ENCODE measurements at regions not wholly inside any gene's neighbourhood (a gene's known extent, or its start where the extent isn't known, plus 50 kb on each side); places are given as distances from the start of the nearest gene placed in this dataset.

- DNase-seq (ENCODE audit: low spot score): no peak
- TF ChIP-seq CTCF (IDR thresholded peaks at IDR 0.05; ENCODE audit: extremely low read depth, missing control alignments): no peak
Measured at GRCh38 chr20:40532103-40532502, 156.9 kb downstream of the MAFB start.

- DNase-seq (ENCODE audit: low spot score): no peak
- TF ChIP-seq CTCF (IDR thresholded peaks at IDR 0.05; ENCODE audit: extremely low read depth, missing control alignments): no peak
Measured at GRCh38 chr20:40525351-40525750, 163.7 kb downstream of the MAFB start.

GRCh38 chr20:40524071-40524470 is 165.0 kb downstream of the MAFB start:
- DNase-seq (ENCODE audit: low spot score): no peak
- no peak for TF ChIP-seq CTCF (IDR thresholded peaks at IDR 0.05; ENCODE audit: extremely low read depth, missing control alignments)

- no peak for DNase-seq (ENCODE audit: low spot score)
- no peak for TF ChIP-seq CTCF (IDR thresholded peaks at IDR 0.05; ENCODE audit: extremely low read depth, missing control alignments)
Measured at GRCh38 chr20:40522405-40522804, 166.6 kb downstream of the MAFB start.

GRCh38 chr20:40521962-40522361 is 167.1 kb downstream of the MAFB start:
- no peak for DNase-seq (ENCODE audit: low spot score)
- no peak for TF ChIP-seq CTCF (IDR thresholded peaks at IDR 0.05; ENCODE audit: extremely low read depth, missing control alignments)

GRCh38 chr20:40519918-40520317 is 169.1 kb downstream of the MAFB start:
- no peak for TF ChIP-seq CTCF (IDR thresholded peaks at IDR 0.05; ENCODE audit: extremely low read depth, missing control alignments)
- no peak for DNase-seq (ENCODE audit: low spot score)

GRCh38 chr20:40512994-40513393 is 176.0 kb downstream of the MAFB start:
- no peak for DNase-seq (ENCODE audit: low spot score)
- TF ChIP-seq CTCF (IDR thresholded peaks at IDR 0.05; ENCODE audit: extremely low read depth, missing control alignments): no peak
